Peyer's patch (tissue), 4 donors: ENCODE measurements at regions not wholly inside any gene's neighbourhood (a gene's known extent, or its start where the extent isn't known, plus 50 kb on each side); places are given as distances from the start of the nearest gene placed in this dataset.

Experiments used
- POLR2A ChIP-seq, 2 donors: fragments of 450-650 bp; IDR thresholded peaks; one replicate each; pipeline ENCODE4 v1.5.1; 2017; ENCODE audit warnings: antibody characterized with exemption in 2 of 2, mild to moderate bottlenecking in 2 of 2, moderate library complexity in 2 of 2
- TF ChIP-seq, protein P1 (sequence below), 6 experiments: fragments of 450-650 bp in 4 of 6; fragments of 200-600 bp in 2 of 6; sonication (generic) in 1 of 6; IDR thresholded peaks; one replicate each; pipeline ENCODE4 v1.5.1; 2017 to 2019; ENCODE audit warnings: antibody characterized with exemption in 6 of 6, mild to moderate bottlenecking in 3 of 6, moderate library complexity in 1 of 6

DNA sequence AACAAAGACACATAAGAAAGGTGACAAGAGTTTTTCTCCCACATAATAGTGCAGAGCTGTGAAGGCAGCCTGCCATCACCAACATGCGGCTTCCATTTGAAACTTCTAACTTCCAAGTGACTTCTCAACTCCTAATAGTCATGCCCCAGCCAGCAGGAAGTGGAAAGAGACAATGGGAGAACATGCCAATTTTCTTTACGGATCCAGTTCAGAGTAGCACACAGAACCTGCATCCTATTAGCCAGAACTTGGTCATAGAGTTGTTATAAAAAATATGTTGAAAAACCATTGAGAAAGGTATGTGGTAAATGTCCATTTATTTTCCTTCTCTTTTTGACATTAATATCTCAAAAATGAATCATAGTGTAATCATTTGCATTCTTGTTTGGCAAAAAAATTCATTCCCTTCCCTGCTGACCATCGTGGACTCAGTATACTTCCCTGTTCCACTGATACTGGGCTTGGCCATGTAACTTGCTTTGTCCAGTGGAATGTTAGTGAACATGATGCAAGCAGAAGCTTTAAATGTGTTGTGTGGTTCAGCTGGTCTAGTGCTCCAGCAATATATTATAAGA, 197.4 kb downstream of the SEC16B start:
- TF ChIP-seq, protein P1, sequence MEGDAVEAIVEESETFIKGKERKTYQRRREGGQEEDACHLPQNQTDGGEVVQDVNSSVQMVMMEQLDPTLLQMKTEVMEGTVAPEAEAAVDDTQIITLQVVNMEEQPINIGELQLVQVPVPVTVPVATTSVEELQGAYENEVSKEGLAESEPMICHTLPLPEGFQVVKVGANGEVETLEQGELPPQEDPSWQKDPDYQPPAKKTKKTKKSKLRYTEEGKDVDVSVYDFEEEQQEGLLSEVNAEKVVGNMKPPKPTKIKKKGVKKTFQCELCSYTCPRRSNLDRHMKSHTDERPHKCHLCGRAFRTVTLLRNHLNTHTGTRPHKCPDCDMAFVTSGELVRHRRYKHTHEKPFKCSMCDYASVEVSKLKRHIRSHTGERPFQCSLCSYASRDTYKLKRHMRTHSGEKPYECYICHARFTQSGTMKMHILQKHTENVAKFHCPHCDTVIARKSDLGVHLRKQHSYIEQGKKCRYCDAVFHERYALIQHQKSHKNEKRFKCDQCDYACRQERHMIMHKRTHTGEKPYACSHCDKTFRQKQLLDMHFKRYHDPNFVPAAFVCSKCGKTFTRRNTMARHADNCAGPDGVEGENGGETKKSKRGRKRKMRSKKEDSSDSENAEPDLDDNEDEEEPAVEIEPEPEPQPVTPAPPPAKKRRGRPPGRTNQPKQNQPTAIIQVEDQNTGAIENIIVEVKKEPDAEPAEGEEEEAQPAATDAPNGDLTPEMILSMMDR (IDR thresholded peaks at IDR 0.05): no peak
- TF ChIP-seq POLR2A (IDR thresholded peaks at IDR 0.05): no peak
